ENCODE measurements at regions not wholly inside any gene's neighbourhood (a gene's known extent, or its start where the extent isn't known, plus 50 kb on each side); places are given as distances from the start of the nearest gene placed in this dataset.

GRCh38 chr2:8398040-8398668, 283.7 kb upstream of the ID2 start:
- Histone ChIP-seq H3K79me2 (ENCODE audit: low read length) (no peaks in the 10 kb centered on the region), H3K27ac (ENCODE audit: low read length) (no peak overlapping the region), H3K9me3 (replicated peaks; ENCODE audit: insufficient read depth, low read length) (no peaks in the 10 kb centered on the region), H3F3A (ENCODE audit: insufficient read depth, low read length) (no peaks in the 10 kb centered on the region), H3K9ac (ENCODE audit: low read length) (no peak overlapping the region), H3K9me2 (replicated peaks; ENCODE audit: insufficient read depth, low read length) (no peaks in the 10 kb centered on the region), H2AFZ (ENCODE audit: low read length) (no peak overlapping the region), H3K4me3 (ENCODE audit: low read length) (no peak overlapping the region), H3K27me3 (replicated peaks; ENCODE audit: insufficient read depth, low read length) (peaks cover 2% of the 10 kb centered on the region; the same call in 1 of the 2 replicates), H3K36me3 (replicated peaks; ENCODE audit: insufficient read depth, low read length) (no peaks in the 10 kb centered on the region), H4K20me1 (ENCODE audit: insufficient read depth, low read length) (no peaks in the 10 kb centered on the region), H3K4me2 (ENCODE audit: low read depth, low read length) (no peak overlapping the region), H3K4me1 (ENCODE audit: low read length) (no peaks in the 10 kb centered on the region)
- no peak for DNase-seq
- no peak for TF ChIP-seq EZH2 (optimal IDR thresholded peaks at IDR 0.05; ENCODE audit: low read depth, low read length)
- no peak for TF ChIP-seq CTCF (IDR thresholded peaks at IDR 0.05; ENCODE audit: low read length)
- TF ChIP-seq EZH2phosphoT487 (IDR thresholded peaks at IDR 0.05; ENCODE audit: low read length) = no peak

- Histone ChIP-seq H3K27me3 (replicated peaks; ENCODE audit: insufficient read depth, low read length) (peaks cover 16% of the 10 kb centered on the region; the same call in 1 of the 2 replicates), H3K27ac (ENCODE audit: low read length) (no peak overlapping the region), H3K9me2 (replicated peaks; ENCODE audit: insufficient read depth, low read length) (no peaks in the 10 kb centered on the region), H3F3A (ENCODE audit: insufficient read depth, low read length) (no peaks in the 10 kb centered on the region), H3K4me2 (ENCODE audit: low read depth, low read length) (no peak overlapping the region), H3K79me2 (ENCODE audit: low read length) (no peaks in the 10 kb centered on the region), H3K9me3 (replicated peaks; ENCODE audit: insufficient read depth, low read length) (no peaks in the 10 kb centered on the region), H4K20me1 (ENCODE audit: insufficient read depth, low read length) (no peaks in the 10 kb centered on the region), H3K9ac (ENCODE audit: low read length) (no peak overlapping the region), H2AFZ (ENCODE audit: low read length) (no peak overlapping the region), H3K4me3 (ENCODE audit: low read length) (no peak overlapping the region), H3K4me1 (ENCODE audit: low read length) (no peaks in the 10 kb centered on the region), H3K36me3 (replicated peaks; ENCODE audit: insufficient read depth, low read length) (no peaks in the 10 kb centered on the region)
- DNase-seq = no peak
- TF ChIP-seq EZH2phosphoT487 (IDR thresholded peaks at IDR 0.05; ENCODE audit: low read length) = no peak
- TF ChIP-seq EZH2 (optimal IDR thresholded peaks at IDR 0.05; ENCODE audit: low read depth, low read length) = no peak
- TF ChIP-seq CTCF (IDR thresholded peaks at IDR 0.05; ENCODE audit: low read length) = no peak
Measured at GRCh38 chr2:8399731-8400130, 282.1 kb upstream of the ID2 start.

DNA sequence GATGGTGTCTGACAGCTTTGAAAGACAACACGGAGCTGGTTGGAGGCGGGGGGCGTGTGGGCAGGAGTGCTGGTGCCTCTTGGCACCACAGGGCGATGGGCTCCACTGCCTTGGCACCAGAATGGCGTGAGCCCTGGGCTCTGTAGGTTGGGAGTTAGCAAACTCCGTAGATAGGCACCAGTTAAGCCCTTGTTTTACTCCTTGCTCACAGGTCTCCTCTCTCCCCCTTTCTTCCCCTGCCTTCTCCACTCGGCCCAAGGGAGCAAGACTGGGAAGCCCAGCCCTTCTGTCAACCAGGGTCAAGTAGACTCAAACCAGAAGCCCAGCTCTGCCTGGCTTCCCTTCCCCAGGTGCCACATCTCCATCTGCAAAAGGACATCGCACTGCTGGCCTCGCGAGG, 281.7 kb upstream of the ID2 start:
- no peak overlapping the region for H3K4me3 ChIP-seq (ENCODE audit: low read length)
- no peaks in the 10 kb centered on the region for H3K9me2 ChIP-seq (replicated peaks; ENCODE audit: insufficient read depth, low read length)
- H3K9me3 ChIP-seq (replicated peaks; ENCODE audit: insufficient read depth, low read length) = no peaks in the 10 kb centered on the region
- no peak overlapping the region for H3K27ac ChIP-seq (ENCODE audit: low read length)
- no peak for DNase-seq
- TF ChIP-seq CTCF (IDR thresholded peaks at IDR 0.05; ENCODE audit: low read length) = no peak
- no peak for TF ChIP-seq EZH2phosphoT487 (IDR thresholded peaks at IDR 0.05; ENCODE audit: low read length)
- no peak for TF ChIP-seq EZH2 (optimal IDR thresholded peaks at IDR 0.05; ENCODE audit: low read depth, low read length)
- H3K4me1 ChIP-seq (ENCODE audit: low read length) = no peaks in the 10 kb centered on the region
- no peak overlapping the region for H2AFZ ChIP-seq (ENCODE audit: low read length)
- no peaks in the 10 kb centered on the region for H4K20me1 ChIP-seq (ENCODE audit: insufficient read depth, low read length)
- no peaks in the 10 kb centered on the region for H3F3A ChIP-seq (ENCODE audit: insufficient read depth, low read length)
- H3K4me2 ChIP-seq (ENCODE audit: low read depth, low read length) = no peak overlapping the region
- no peaks in the 10 kb centered on the region for H3K79me2 ChIP-seq (ENCODE audit: low read length)
- no peak overlapping the region for H3K9ac ChIP-seq (ENCODE audit: low read length)
- peaks cover 19% of the 10 kb centered on the region; the same call in 1 of the 2 replicates for H3K27me3 ChIP-seq (replicated peaks; ENCODE audit: insufficient read depth, low read length)
- H3K36me3 ChIP-seq (replicated peaks; ENCODE audit: insufficient read depth, low read length) = no peaks in the 10 kb centered on the region
